Astrocyte (in vitro differentiated cells and primary cell): ENCODE measurements at regions not wholly inside any gene's neighbourhood (a gene's known extent, or its start where the extent isn't known, plus 50 kb on each side); places are given as distances from the start of the nearest gene placed in this dataset.

ENCODE experiments used
- CTCF ChIP-seq: IDR thresholded peaks from 2 replicates; pipeline ENCODE4 v1.5.1; 2011; ENCODE audit warnings: low read depth, mild to moderate bottlenecking, inconsistent platforms, low read length, moderate library complexity; ENCODE audit not compliant: insufficient read depth
- EZH2 ChIP-seq: IDR thresholded peaks from 2 replicates; pipeline ENCODE4 v1.6.1; 2012; ENCODE audit warnings: mild to moderate bottlenecking, low read length, inconsistent platforms; ENCODE audit not compliant: insufficient read depth

- TF ChIP-seq CTCF, result no peak
- TF ChIP-seq EZH2, result no peak
These were observed 756.5 kb downstream of the C4orf33 start for GRCh38 chr4:129852434-129852833.
